Epithelial cell of esophagus (primary cell): ENCODE measurements at regions not wholly inside any gene's neighbourhood (a gene's known extent, or its start where the extent isn't known, plus 50 kb on each side); places are given as distances from the start of the nearest gene placed in this dataset.

Source experiments
- DNase-seq: peaks from one replicate; pipeline ENCODE4 v3.0.0; 2010; ENCODE audit warnings: low read depth
- H3K4me3 ChIP-seq: 2 replicates; pipeline ENCODE4 v1.5.1; 2011; ENCODE audit warnings: mild to moderate bottlenecking, low read length, control low read depth
- TF ChIP-seq, protein P1 (sequence below): IDR thresholded peaks from 2 replicates; pipeline ENCODE4 v1.5.1; 2011; ENCODE audit warnings: low read depth, mild to moderate bottlenecking, low read length, control low read depth, inconsistent platforms; ENCODE audit not compliant: insufficient read depth; ENCODE audit errors: missing control alignments

DNA sequence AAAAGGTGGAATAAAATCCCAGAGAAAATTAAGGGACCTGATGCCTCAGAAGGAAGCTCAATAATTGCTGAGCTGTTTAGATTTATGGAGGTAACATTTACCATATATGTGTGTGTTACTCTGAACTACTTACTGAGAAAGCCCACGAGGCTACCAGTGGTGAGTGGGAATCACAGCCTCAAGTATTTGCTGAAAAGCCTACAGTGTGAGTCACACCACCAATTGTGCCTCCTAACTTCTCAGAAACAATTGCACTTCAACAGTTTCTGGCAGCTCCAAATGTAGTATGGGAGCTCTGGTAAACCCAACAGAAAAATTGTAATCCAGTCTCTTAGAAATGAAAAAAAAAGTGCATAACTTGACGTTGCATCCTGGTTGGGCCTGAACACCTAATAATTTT lies 551.6 kb downstream of the PRDM9 start:
- TF ChIP-seq, protein P1, sequence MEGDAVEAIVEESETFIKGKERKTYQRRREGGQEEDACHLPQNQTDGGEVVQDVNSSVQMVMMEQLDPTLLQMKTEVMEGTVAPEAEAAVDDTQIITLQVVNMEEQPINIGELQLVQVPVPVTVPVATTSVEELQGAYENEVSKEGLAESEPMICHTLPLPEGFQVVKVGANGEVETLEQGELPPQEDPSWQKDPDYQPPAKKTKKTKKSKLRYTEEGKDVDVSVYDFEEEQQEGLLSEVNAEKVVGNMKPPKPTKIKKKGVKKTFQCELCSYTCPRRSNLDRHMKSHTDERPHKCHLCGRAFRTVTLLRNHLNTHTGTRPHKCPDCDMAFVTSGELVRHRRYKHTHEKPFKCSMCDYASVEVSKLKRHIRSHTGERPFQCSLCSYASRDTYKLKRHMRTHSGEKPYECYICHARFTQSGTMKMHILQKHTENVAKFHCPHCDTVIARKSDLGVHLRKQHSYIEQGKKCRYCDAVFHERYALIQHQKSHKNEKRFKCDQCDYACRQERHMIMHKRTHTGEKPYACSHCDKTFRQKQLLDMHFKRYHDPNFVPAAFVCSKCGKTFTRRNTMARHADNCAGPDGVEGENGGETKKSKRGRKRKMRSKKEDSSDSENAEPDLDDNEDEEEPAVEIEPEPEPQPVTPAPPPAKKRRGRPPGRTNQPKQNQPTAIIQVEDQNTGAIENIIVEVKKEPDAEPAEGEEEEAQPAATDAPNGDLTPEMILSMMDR: no peak
- no peak overlapping the region for H3K4me3 ChIP-seq
- peak; percentile 1 for DNase-seq

DNA sequence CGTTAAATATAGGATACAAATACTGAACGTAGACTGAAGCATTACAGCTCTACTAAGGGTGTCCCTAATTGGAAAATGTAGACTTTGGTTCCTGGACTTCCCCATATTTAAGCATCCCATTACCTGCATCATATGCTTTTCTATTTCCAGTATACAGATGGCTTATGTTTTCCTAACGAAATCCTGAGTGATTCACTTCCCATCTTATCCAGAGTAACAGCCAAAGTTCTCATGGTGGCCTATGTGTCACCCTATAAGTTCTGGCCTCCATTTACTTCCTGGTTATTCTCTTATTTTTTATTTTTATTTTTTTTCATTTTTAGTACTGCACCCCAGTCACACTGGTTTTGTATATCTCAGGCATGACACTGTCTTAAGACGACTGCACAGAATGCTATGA lies 552.3 kb downstream of the PRDM9 start:
- TF ChIP-seq, protein P1: no peak
- H3K4me3 ChIP-seq: no peak overlapping the region
- no peak for DNase-seq

DNA sequence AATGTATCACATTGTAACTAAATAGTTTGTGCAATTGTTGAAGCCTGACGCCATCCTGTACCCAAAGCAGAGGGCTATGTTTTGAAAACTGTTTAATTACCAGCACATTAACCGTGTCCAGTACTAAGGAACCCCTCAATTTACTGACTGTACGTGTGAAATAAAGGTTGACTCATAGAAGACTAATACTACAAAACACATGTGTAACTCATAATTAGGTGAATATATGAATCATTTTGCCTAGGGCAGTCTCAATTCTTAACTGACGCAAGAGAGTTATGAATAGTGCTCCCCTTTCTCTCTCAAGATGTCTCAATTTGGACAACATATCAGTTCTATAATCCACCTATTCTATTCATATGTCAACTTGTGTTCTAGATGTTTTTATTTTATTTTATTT lies 558.4 kb downstream of the PRDM9 start:
- TF ChIP-seq, protein P1: no peak
- no peak overlapping the region for H3K4me3 ChIP-seq
- peak; percentile 91 for DNase-seq

DNA sequence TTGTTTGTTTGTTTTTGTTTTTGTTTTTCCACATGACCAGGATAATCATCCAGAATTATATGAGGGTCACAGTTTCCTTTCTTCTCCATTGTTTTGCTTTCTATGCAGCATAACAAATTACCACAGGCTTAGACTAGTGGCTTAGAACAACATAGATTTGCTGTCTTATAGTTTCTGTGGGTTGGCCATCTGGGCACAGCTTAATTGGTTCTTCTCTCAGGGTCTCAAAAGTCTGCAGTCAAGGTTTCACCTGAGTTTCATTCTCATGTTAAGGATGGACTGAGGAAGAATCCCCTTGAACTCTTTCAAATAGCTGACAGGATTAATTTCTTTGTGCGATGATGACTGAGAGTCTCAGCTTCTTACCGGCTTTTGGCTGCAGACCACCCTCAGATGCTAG lies 559.8 kb downstream of the PRDM9 start:
- H3K4me3 ChIP-seq: no peak overlapping the region
- TF ChIP-seq, protein P1: no peak
- DNase-seq: no peak

DNA sequence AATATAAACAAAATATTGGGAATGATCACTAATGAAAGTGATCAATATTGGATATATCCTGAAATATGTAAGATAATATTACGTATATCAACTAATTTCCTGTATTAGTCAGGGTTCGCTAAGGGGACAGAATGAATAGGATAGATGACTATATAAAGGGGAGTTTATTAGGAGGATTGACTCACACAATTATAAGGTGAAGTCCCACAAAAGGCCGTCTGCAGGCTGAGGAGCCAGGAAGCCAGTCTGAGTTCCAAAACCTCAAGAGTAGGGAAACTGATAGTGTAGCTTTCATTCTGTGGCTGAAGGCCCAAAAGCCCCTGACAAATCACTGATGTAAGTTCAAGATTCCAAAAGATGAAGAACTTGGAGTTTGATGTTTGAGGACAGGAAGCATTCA lies 561.1 kb downstream of the PRDM9 start:
- peak; percentile 22 for DNase-seq
- TF ChIP-seq, protein P1: no peak

DNA sequence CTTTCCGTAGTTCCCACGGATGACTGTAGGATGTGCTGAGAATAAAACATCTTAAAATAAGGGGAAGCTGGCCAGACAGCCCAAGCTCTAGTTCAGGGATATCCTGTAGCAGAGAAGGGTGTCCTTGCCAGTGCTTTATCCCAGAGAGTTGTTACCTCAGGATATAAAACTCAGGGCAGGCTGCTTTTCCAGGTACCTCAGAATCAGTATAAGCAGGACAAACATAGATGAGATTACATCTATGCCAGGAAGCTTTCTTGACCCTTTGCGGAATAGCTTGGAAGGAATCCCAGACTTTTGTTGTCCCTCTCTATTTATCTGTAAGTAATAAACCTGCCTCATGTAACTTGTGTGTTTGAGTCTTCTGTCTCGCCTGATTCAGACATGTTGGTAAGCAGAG lies 565.7 kb downstream of the PRDM9 start:
- DNase-seq: no peak
- TF ChIP-seq, protein P1: no peak

More for the DNA sequence above, 561.1 kb downstream of the PRDM9 start:
- no peak overlapping the region for H3K4me3 ChIP-seq

DNA sequence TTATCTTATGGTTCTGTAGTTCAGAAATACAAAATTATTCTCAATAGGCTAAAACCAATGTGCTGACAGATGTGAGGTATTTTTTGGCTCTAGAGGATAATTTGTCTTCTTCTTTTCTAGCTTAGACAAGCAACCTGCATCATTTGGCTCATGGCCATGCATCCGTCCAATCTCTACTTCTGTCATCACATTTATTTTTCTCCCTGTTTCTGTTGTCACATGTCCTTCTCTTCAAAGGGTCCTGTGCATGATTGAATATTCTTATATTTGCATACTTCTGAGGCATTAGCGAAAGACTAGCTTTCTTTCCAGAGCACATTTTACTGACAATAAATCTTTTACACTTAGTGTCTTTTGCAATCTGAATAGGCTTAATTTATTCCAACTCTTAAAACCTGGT lies 564.7 kb downstream of the CDH10 start:
- DNase-seq: no peak
- TF ChIP-seq, protein P1: no peak
- no peak overlapping the region for H3K4me3 ChIP-seq

More for the DNA sequence above, 565.7 kb downstream of the PRDM9 start:
- no peak overlapping the region for H3K4me3 ChIP-seq
